Lung (tissue), 11 donors: ENCODE measurements at regions not wholly inside any gene's neighbourhood (a gene's known extent, or its start where the extent isn't known, plus 50 kb on each side); places are given as distances from the start of the nearest gene placed in this dataset.

Experiments used
- ATAC-seq: fragments of 200-7000 bp; cut with Tn5 transposase; one replicate; pipeline ENCODE4 v1.9.1; 2020; ENCODE audit warnings: moderate number of reproducible peaks; ENCODE audit not compliant: insufficient read depth, low FRiP score
- DNase-seq, 3 donors: peaks; one replicate each; pipeline ENCODE4 v3.0.0-alpha.2; 2013 to 2017
- H3K27ac ChIP-seq, 2 donors: one replicate each; pipeline ENCODE4 v1.5.1; 2013; ENCODE audit warnings: mild to moderate bottlenecking in 2 of 2, moderate library complexity in 2 of 2, control low read depth in 1 of 2, inconsistent platforms in 1 of 2, low read depth in 1 of 2, low read length in 1 of 2
- H3K27me3 ChIP-seq, 3 donors: one replicate each; pipeline ENCODE4 v1.5.1; 2013; ENCODE audit warnings: low read length in 2 of 3; ENCODE audit not compliant: control insufficient read depth in 3 of 3, insufficient read depth in 3 of 3
- H3K36me3 ChIP-seq, 4 donors: one replicate each; pipeline ENCODE4 v1.5.1; 2013; ENCODE audit warnings: low read length in 4 of 4, mild to moderate bottlenecking in 1 of 4, moderate library complexity in 1 of 4; ENCODE audit not compliant: control insufficient read depth in 4 of 4, insufficient read depth in 4 of 4
- H3K4me1 ChIP-seq, 5 donors: one replicate each; pipeline ENCODE4 v1.5.1; 2013; ENCODE audit warnings: low read length in 5 of 5, mild to moderate bottlenecking in 2 of 5, moderate library complexity in 1 of 5; ENCODE audit not compliant: control insufficient read depth in 5 of 5, insufficient read depth in 5 of 5
- H3K4me3 ChIP-seq: one replicate; pipeline ENCODE4 v1.5.1; 2013; ENCODE audit warnings: mild to moderate bottlenecking, control low read depth, moderate library complexity
- H3K9ac ChIP-seq, 2 donors: one replicate each; pipeline ENCODE4 v1.5.1; 2013; ENCODE audit warnings: low read length in 2 of 2, control low read depth in 1 of 2; ENCODE audit not compliant: insufficient read depth in 1 of 2
- H3K9me3 ChIP-seq, 4 donors: one replicate each; pipeline ENCODE4 v1.5.1; 2013; ENCODE audit warnings: low read length in 3 of 4, mild to moderate bottlenecking in 1 of 4, moderate library complexity in 1 of 4; ENCODE audit not compliant: control insufficient read depth in 4 of 4, insufficient read depth in 3 of 4
- WGBS, 2 donors: extraction: QIAGEN DNeasy Blood & Tissue Kit; methylation state at CpG; one replicate each; pipeline ENCODE4 v1.1.7; 2013; 5-methylcytosine and 5-hydroxymethylcytosine counted together
- TF ChIP-seq, protein P1 (sequence below): IDR thresholded peaks from 2 replicates; pipeline ENCODE4 v1.5.1; 2012; ENCODE audit warnings: mild to moderate bottlenecking; ENCODE audit errors: control extremely low read depth, extremely low read depth
- donor health status: control.
- donor health status: control.
- donor health status: Bipolar disorder and iron deficiency.
- donor health status: healthy.
- donor health status: DM: yes; HTN: yes; CAD: no.

- Histone ChIP-seq H3K27me3 (no peaks in the 10 kb centered on the region), H3K4me1 (no peaks in the 10 kb centered on the region), H3K27ac (no peak overlapping the region), H3K4me3 (no peak overlapping the region), H3K36me3 (no peaks in the 10 kb centered on the region), H3K9me3 (no peaks in the 10 kb centered on the region), H3K9ac (no peak overlapping the region)
- TF ChIP-seq, protein P1, sequence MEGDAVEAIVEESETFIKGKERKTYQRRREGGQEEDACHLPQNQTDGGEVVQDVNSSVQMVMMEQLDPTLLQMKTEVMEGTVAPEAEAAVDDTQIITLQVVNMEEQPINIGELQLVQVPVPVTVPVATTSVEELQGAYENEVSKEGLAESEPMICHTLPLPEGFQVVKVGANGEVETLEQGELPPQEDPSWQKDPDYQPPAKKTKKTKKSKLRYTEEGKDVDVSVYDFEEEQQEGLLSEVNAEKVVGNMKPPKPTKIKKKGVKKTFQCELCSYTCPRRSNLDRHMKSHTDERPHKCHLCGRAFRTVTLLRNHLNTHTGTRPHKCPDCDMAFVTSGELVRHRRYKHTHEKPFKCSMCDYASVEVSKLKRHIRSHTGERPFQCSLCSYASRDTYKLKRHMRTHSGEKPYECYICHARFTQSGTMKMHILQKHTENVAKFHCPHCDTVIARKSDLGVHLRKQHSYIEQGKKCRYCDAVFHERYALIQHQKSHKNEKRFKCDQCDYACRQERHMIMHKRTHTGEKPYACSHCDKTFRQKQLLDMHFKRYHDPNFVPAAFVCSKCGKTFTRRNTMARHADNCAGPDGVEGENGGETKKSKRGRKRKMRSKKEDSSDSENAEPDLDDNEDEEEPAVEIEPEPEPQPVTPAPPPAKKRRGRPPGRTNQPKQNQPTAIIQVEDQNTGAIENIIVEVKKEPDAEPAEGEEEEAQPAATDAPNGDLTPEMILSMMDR, result no peak
- DNase-seq, result no peak
- ATAC-seq, result no peak
Measured at GRCh38 chr3:115204475-115204874, 57.4 kb upstream of the ZBTB20 start.

GRCh38 chr3:115208066-115208750 is 61.1 kb upstream of the ZBTB20 start:
- Histone ChIP-seq H3K36me3 (no peaks in the 10 kb centered on the region), H3K27me3 (no peaks in the 10 kb centered on the region), H3K9ac (no peak overlapping the region), H3K9me3 (no peaks in the 10 kb centered on the region), H3K4me1 (no peaks in the 10 kb centered on the region), H3K4me3 (no peak overlapping the region), H3K27ac (no peak overlapping the region)
- ATAC-seq (no peak), DNase-seq (no peak)
- 98% methylated on average over 3 of the region's 3 CpGs for WGBS, 2 donors
- TF ChIP-seq, protein P1, result no peak

GRCh38 chr3:115211810-115212492 is 64.9 kb upstream of the ZBTB20 start:
- no peaks in the 10 kb centered on the region for H3K27me3 ChIP-seq
- ATAC-seq, result no peak
- H3K27ac ChIP-seq, result no peak overlapping the region
- H3K4me3 ChIP-seq, result no peak overlapping the region
- H3K9ac ChIP-seq, result no peak overlapping the region
- no peak for DNase-seq
- no peaks in the 10 kb centered on the region for H3K4me1 ChIP-seq
- no peaks in the 10 kb centered on the region for H3K9me3 ChIP-seq
- no peaks in the 10 kb centered on the region for H3K36me3 ChIP-seq
- TF ChIP-seq, protein P1, result no peak
- WGBS, 2 donors, result 35 to 45% methylated on average over 4 of the region's 4 CpGs
